Progenitor cell of endocrine pancreas (in vitro differentiated cells): ENCODE measurements at regions not wholly inside any gene's neighbourhood (a gene's known extent, or its start where the extent isn't known, plus 50 kb on each side); places are given as distances from the start of the nearest gene placed in this dataset.
"Not testable (repeated sequence)": the region's sequence is repeated elsewhere in the genome, so short reads cannot be mapped to it uniquely, and the experiment has no call there.

ENCODE experiments used
- DNase-seq: peaks from one replicate; pipeline ENCODE4 v3.0.0; 2021; ENCODE audit warnings: low spot score; ENCODE audit not compliant: unreplicated experiment
- H3K27ac Mint-ChIP-seq: 2 replicates; pipeline ENCODE4 v1.8.0; 2021; ENCODE audit warnings: mild to moderate bottlenecking, moderate library complexity, mixed read lengths
- H3K27me3 Mint-ChIP-seq: 2 replicates; pipeline ENCODE4 v1.8.0; 2021; ENCODE audit warnings: mixed read lengths
- H3K36me3 Mint-ChIP-seq: 2 replicates; pipeline ENCODE4 v1.8.0; 2022; ENCODE audit warnings: mixed read lengths; ENCODE audit not compliant: insufficient read depth
- H3K4me1 Mint-ChIP-seq: 2 replicates; pipeline ENCODE4 v1.8.0; 2021; ENCODE audit warnings: low read depth, mixed read lengths
- H3K4me3 Mint-ChIP-seq: 2 replicates; pipeline ENCODE4 v1.8.0; 2021; ENCODE audit warnings: low read depth, mild to moderate bottlenecking, moderate library complexity, mixed read lengths
- H3K9me3 Mint-ChIP-seq: 2 replicates; pipeline ENCODE4 v1.8.0; 2021; ENCODE audit warnings: low read depth, mixed read lengths
- CTCF ChIP-seq: fragments of 200-600 bp; sonication (generic); IDR thresholded peaks from one replicate; pipeline ENCODE4 v1.5.0; 2021; ENCODE audit warnings: antibody characterized with exemption, mild to moderate bottlenecking; ENCODE audit not compliant: unreplicated experiment

- Mint-ChIP-seq H3K27me3 (no peaks in the 10 kb centered on the region), H3K4me1 (peaks cover 4% of the 10 kb centered on the region), H3K27ac (no peak overlapping the region), H3K4me3 (no peak overlapping the region), H3K9me3 (no peaks in the 10 kb centered on the region), H3K36me3 (no peaks in the 10 kb centered on the region)
- TF ChIP-seq CTCF: no peak
- DNase-seq: no peak
Measured at GRCh38 chr7:114182837-114183236, 231.8 kb upstream of the FOXP2 start.

GRCh38 chr7:114181280-114181679 is 233.3 kb upstream of the FOXP2 start:
- Mint-ChIP-seq H3K9me3 (no peaks in the 10 kb centered on the region), H3K36me3 (no peaks in the 10 kb centered on the region), H3K27me3 (no peaks in the 10 kb centered on the region), H3K27ac (no peak overlapping the region), H3K4me3 (no peak overlapping the region), H3K4me1 (peaks cover 4% of the 10 kb centered on the region)
- no peak for DNase-seq
- no peak for TF ChIP-seq CTCF

GRCh38 chr7:114180556-114181266 is 233.9 kb upstream of the FOXP2 start:
- no peaks in the 10 kb centered on the region for H3K9me3 Mint-ChIP-seq
- peaks cover 4% of the 10 kb centered on the region for H3K4me1 Mint-ChIP-seq
- no peaks in the 10 kb centered on the region for H3K27me3 Mint-ChIP-seq
- H3K27ac Mint-ChIP-seq: no peak overlapping the region
- TF ChIP-seq CTCF: no peak
- no peak for DNase-seq
- no peak overlapping the region for H3K4me3 Mint-ChIP-seq
- H3K36me3 Mint-ChIP-seq: no peaks in the 10 kb centered on the region

GRCh38 chr7:114175125-114175524 is 239.5 kb upstream of the FOXP2 start:
- no peak for TF ChIP-seq CTCF
- H3K27ac Mint-ChIP-seq: no peak overlapping the region

GRCh38 chr7:114173170-114173890 is 241.3 kb upstream of the FOXP2 start:
- no peaks in the 10 kb centered on the region for H3K4me1 Mint-ChIP-seq
- H3K27me3 Mint-ChIP-seq: no peaks in the 10 kb centered on the region
- no peak for TF ChIP-seq CTCF
- no peak overlapping the region for H3K4me3 Mint-ChIP-seq
- peaks cover 9% of the 10 kb centered on the region for H3K9me3 Mint-ChIP-seq
- no peak for DNase-seq
- H3K27ac Mint-ChIP-seq: no peak overlapping the region
- H3K36me3 Mint-ChIP-seq: peaks cover 2% of the 10 kb centered on the region

More at GRCh38 chr7:114175125-114175524, 239.5 kb upstream of the FOXP2 start:
- Mint-ChIP-seq H3K4me3 (no peak overlapping the region), H3K27me3 (no peaks in the 10 kb centered on the region), H3K9me3 (peaks cover 4% of the 10 kb centered on the region), H3K36me3 (no peaks in the 10 kb centered on the region), H3K4me1 (no peaks in the 10 kb centered on the region)
- DNase-seq: no peak

GRCh38 chr7:114169389-114169788 is 245.2 kb upstream of the FOXP2 start:
- not testable (repeated sequence) for H3K4me3 Mint-ChIP-seq, H3K27ac Mint-ChIP-seq, H3K36me3 Mint-ChIP-seq, H3K4me1 Mint-ChIP-seq, H3K27me3 Mint-ChIP-seq, DNase-seq
- peaks cover 18% of the 10 kb centered on the region for H3K9me3 Mint-ChIP-seq
